ENCODE measurements at regions not wholly inside any gene's neighbourhood (a gene's known extent, or its start where the extent isn't known, plus 50 kb on each side); places are given as distances from the start of the nearest gene placed in this dataset.

DNA sequence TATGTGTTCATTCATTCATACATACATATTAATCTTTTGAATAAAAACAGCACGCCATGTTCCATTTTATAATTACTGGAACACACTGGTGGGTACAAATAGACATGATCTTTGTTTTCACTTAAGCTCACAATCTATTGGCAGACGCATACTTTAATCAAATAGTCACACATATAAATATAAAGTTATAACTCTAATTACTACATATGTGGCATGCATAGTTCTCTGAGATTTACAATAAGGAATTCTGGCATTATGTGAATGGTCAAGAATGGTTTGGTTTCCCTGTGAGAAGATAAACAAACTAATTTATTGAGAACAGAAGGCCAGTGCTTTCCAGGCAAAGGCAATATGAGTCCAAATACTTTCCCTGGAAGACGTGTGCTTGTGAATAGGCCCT, 576.2 kb downstream of the CDH8 start:
- ATAC-seq (no peak), DNase-seq (ENCODE audit: low spot score) (no peak), FAIRE-seq (no peak)
- ChIA-PET POLR2A (no interaction called here), CTCF (ENCODE audit: low intra/inter-chr PET ratio, low total read pairs) (no interaction called here)
- WGBS (ENCODE audit: low lambda C conversion rate) = 25% methylated on average over 3 of the region's 3 CpGs
- Histone ChIP-seq H3K36me3 (replicated peaks in 1 of 2; ENCODE audit: control insufficient read depth in 1 of 2, insufficient read depth in 2 of 2, low read length in 2 of 2) (no peaks in the 10 kb centered on the region), H3K4me2 (ENCODE audit: low read depth, low read length) (no peak overlapping the region), H3K27ac (ENCODE audit: extremely low read length, insufficient read depth, low read length) (no peak overlapping the region), H3K4me1 (ENCODE audit: insufficient read depth, low read length) (no peaks in the 10 kb centered on the region), H4K20me1 (ENCODE audit: insufficient read depth, low read length) (no peaks in the 10 kb centered on the region), H3K79me2 (ENCODE audit: insufficient read depth, low read length) (no peaks in the 10 kb centered on the region), H3K9me3 (ENCODE audit: low read length) (peaks cover 75% of the 10 kb centered on the region), H2AFZ (ENCODE audit: low read length) (no peak overlapping the region), H3K4me3 (replicated peaks in 1 of 3; ENCODE audit: insufficient read depth in 1 of 3, low read depth in 2 of 3, low read length in 3 of 3) (no peak overlapping the region), H3K9ac (ENCODE audit: insufficient read depth, low read depth, low read length) (no peak overlapping the region), H3K27me3 (ENCODE audit: control insufficient read depth in 1 of 2, insufficient read depth in 2 of 2, low read length in 2 of 2) (no peaks in the 10 kb centered on the region)
- intact Hi-C loops (cut with micrococcal nuclease; ENCODE audit: unreplicated experiment) = no loop called here
- TF ChIP-seq ZFP1 (CRISPR knock-in tag; IDR thresholded peaks at IDR 0.05) (no peak), ZBTB1 (CRISPR knock-in tag; IDR thresholded peaks at IDR 0.05; ENCODE audit: borderline replicate concordance) (no peak), ZNF124 (CRISPR knock-in tag; IDR thresholded peaks at IDR 0.05) (no peak), KAT8 (CRISPR knock-in tag; IDR thresholded peaks at IDR 0.05) (no peak), HOXD1 (CRISPR knock-in tag; IDR thresholded peaks at IDR 0.05) (no peak), MYC (CRISPR knock-in tag; IDR thresholded peaks at IDR 0.05; ENCODE audit: borderline replicate concordance) (no peak), NR2F1 (CRISPR knock-in tag; IDR thresholded peaks at IDR 0.05) (no peak), CENPT (CRISPR knock-in tag; IDR thresholded peaks at IDR 0.05; ENCODE audit: low read depth) (no peak), ZNF558 (CRISPR knock-in tag; IDR thresholded peaks at IDR 0.05; ENCODE audit: borderline replicate concordance) (no peak), BCL6 (CRISPR knock-in tag; IDR thresholded peaks at IDR 0.05) (no peak), ZNF552 (CRISPR knock-in tag; IDR thresholded peaks at IDR 0.05; ENCODE audit: borderline replicate concordance) (no peak), RBAK (CRISPR knock-in tag; IDR thresholded peaks at IDR 0.05) (no peak), TBX3 (IDR thresholded peaks at IDR 0.05; ENCODE audit: borderline replicate concordance) (no peak), FOXO1 (CRISPR knock-in tag; IDR thresholded peaks at IDR 0.05) (no peak), MBNL3 (CRISPR knock-in tag; conservative IDR thresholded peaks at IDR 0.05) (no peak)
- TF ChIP-seq, protein P1, sequence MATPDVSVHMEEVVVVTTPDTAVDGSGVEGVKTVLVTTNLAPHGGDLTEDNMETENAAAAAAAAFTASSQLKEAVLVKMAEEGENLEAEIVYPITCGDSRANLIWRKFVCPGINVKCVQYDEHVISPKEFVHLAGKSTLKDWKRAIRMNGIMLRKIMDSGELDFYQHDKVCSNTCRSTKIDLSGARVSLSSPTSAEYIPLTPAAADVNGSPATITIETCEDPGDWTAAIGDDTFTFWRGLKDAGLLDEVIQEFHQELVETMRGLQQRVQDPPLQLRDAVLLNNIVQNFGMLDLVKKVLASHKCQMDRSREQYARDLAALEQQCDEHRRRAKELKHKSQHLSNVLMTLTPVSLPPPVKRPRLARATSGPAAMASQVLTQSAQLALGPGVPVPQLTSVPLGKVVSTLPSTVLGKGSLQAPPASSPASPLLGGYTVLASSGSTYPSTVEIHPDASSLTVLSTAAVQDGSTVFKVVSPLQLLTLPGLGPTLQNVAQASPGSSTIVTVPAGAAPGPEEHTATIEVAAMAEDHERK (CRISPR knock-in tag; IDR thresholded peaks at IDR 0.05; ENCODE audit: low read depth) = no peak
- TF ChIP-seq, protein P2, sequence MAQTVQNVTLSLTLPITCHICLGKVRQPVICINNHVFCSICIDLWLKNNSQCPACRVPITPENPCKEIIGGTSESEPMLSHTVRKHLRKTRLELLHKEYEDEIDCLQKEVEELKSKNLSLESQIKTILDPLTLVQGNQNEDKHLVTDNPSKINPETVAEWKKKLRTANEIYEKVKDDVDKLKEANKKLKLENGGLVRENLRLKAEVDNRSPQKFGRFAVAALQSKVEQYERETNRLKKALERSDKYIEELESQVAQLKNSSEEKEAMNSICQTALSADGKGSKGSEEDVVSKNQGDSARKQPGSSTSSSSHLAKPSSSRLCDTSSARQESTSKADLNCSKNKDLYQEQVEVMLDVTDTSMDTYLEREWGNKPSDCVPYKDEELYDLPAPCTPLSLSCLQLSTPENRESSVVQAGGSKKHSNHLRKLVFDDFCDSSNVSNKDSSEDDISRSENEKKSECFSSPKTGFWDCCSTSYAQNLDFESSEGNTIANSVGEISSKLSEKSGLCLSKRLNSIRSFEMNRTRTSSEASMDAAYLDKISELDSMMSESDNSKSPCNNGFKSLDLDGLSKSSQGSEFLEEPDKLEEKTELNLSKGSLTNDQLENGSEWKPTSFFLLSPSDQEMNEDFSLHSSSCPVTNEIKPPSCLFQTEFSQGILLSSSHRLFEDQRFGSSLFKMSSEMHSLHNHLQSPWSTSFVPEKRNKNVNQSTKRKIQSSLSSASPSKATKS (CRISPR knock-in tag; IDR thresholded peaks at IDR 0.05) = no peak
- TF ChIP-seq, protein P3, sequence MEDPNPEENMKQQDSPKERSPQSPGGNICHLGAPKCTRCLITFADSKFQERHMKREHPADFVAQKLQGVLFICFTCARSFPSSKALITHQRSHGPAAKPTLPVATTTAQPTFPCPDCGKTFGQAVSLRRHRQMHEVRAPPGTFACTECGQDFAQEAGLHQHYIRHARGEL (CRISPR knock-in tag; IDR thresholded peaks at IDR 0.05) = no peak
- TF ChIP-seq, protein P4, sequence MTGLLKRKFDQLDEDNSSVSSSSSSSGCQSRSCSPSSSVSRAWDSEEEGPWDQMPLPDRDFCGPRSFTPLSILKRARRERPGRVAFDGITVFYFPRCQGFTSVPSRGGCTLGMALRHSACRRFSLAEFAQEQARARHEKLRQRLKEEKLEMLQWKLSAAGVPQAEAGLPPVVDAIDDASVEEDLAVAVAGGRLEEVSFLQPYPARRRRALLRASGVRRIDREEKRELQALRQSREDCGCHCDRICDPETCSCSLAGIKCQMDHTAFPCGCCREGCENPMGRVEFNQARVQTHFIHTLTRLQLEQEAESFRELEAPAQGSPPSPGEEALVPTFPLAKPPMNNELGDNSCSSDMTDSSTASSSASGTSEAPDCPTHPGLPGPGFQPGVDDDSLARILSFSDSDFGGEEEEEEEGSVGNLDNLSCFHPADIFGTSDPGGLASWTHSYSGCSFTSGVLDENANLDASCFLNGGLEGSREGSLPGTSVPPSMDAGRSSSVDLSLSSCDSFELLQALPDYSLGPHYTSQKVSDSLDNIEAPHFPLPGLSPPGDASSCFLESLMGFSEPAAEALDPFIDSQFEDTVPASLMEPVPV (CRISPR knock-in tag; IDR thresholded peaks at IDR 0.05) = no peak
- TF ChIP-seq, protein P5, sequence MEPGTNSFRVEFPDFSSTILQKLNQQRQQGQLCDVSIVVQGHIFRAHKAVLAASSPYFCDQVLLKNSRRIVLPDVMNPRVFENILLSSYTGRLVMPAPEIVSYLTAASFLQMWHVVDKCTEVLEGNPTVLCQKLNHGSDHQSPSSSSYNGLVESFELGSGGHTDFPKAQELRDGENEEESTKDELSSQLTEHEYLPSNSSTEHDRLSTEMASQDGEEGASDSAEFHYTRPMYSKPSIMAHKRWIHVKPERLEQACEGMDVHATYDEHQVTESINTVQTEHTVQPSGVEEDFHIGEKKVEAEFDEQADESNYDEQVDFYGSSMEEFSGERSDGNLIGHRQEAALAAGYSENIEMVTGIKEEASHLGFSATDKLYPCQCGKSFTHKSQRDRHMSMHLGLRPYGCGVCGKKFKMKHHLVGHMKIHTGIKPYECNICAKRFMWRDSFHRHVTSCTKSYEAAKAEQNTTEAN (CRISPR knock-in tag; conservative IDR thresholded peaks at IDR 0.05) = no peak
- no TSS peak for BruUV-seq (replicated peaks)
- in situ Hi-C loops (cut with HindIII; ENCODE audit: extremely low pct_ligation_motif_present, low pct_unique_long_range_greater_than_20kb) = no loop called here

Measured in HepG2 (cell line).